H1 (cell line): ENCODE measurements at regions not wholly inside any gene's neighbourhood (a gene's known extent, or its start where the extent isn't known, plus 50 kb on each side); places are given as distances from the start of the nearest gene placed in this dataset.

Source experiments
- CTCF ChIA-PET: fragments of 300-600 bp; sonication (Branson Sonifier 250); formaldehyde crosslinking; loops from one replicate; lab custom pipeline; 2021; ENCODE audit not compliant: partially characterized antibody; lab: Charles Lee
- POLR2A ChIA-PET: fragments of 300-600 bp; sonication (Branson Sonifier 250); formaldehyde crosslinking; loops from one replicate; lab custom pipeline; 2021; ENCODE audit warnings: inconsistent platforms; ENCODE audit not compliant: partially characterized antibody; lab: Charles Lee
- DNase-seq, 2 experiments: peaks; one replicate each; pipeline versions ENCODE4 v3.0.0 to v3.0.0-alpha.2; 2010 to 2022; ENCODE audit warnings: low spot score in 2 of 2, low read depth in 1 of 2, mixed read lengths in 1 of 2
- FAIRE-seq: peaks from 2 replicates; lab custom pipeline; 2011; peaks lifted over from hg19 to GRCh38; lab: Jason Lieb, UNC
- H2AFZ ChIP-seq: 2 replicates; pipeline ENCODE4 v1.8.1; 2012; ENCODE audit warnings: low read length, inconsistent platforms
- H2AK5ac ChIP-seq: 2 replicates; pipeline ENCODE4 v1.6.1; 2013; ENCODE audit warnings: low read depth, low read length
- H2BK120ac ChIP-seq: replicated peaks from 2 replicates; pipeline ENCODE3; 2013; ENCODE audit warnings: low read depth, low read length, inconsistent platforms
- H2BK12ac ChIP-seq: 2 replicates; pipeline ENCODE4 v1.6.1; 2013; ENCODE audit warnings: low read depth, low read length
- H2BK15ac ChIP-seq: 2 replicates; pipeline ENCODE4 v1.6.1; 2013; ENCODE audit warnings: low read length
- H2BK20ac ChIP-seq: 2 replicates; pipeline ENCODE4 v1.6.1; 2013; ENCODE audit warnings: low read length
- H2BK5ac ChIP-seq: 2 replicates; pipeline ENCODE4 v1.6.1; 2013; ENCODE audit warnings: low read depth, low read length
- H3K14ac ChIP-seq: 2 replicates; pipeline ENCODE4 v1.6.1; 2013; ENCODE audit warnings: inconsistent platforms; ENCODE audit not compliant: insufficient read length
- H3K18ac ChIP-seq: 2 replicates; pipeline ENCODE4 v1.6.1; 2013; ENCODE audit warnings: low read length; ENCODE audit errors: extremely low read depth
- H3K23ac ChIP-seq: 2 replicates; pipeline ENCODE4 v1.6.1; 2013; ENCODE audit warnings: inconsistent platforms; ENCODE audit not compliant: insufficient read length
- H3K23me2 ChIP-seq: 2 replicates; pipeline ENCODE4 v1.6.1; 2013; ENCODE audit warnings: low read depth, low read length
- H3K27ac ChIP-seq: 2 replicates; pipeline ENCODE4 v1.6.1; 2011; ENCODE audit warnings: low read depth, low read length, inconsistent platforms
- H3K27me3 ChIP-seq, 4 experiments: replicated peaks in 1 of 4; 1 replicate in 1 of 4; 2 replicates in 3 of 4; pipeline versions ENCODE4 v1.6.1 to v1.8.1; 2011 to 2013; ENCODE audit warnings: low read length in 3 of 4, mild to moderate bottlenecking in 3 of 4, inconsistent platforms in 2 of 4, mixed read lengths in 2 of 4, moderate library complexity in 1 of 4; ENCODE audit not compliant: control insufficient read depth in 3 of 4, insufficient read depth in 3 of 4; ENCODE audit errors: extremely low read depth in 1 of 4
- H3K36me3 ChIP-seq, 4 experiments: 2 replicates each; pipeline versions ENCODE4 v1.6.1 to v1.8.1; 2011 to 2013; ENCODE audit warnings: mild to moderate bottlenecking in 4 of 4, low read length in 3 of 4, moderate library complexity in 2 of 4, control low read depth in 1 of 4, inconsistent platforms in 1 of 4; ENCODE audit not compliant: insufficient read depth in 4 of 4, control insufficient read depth in 2 of 4
- H3K4ac ChIP-seq: replicated peaks from 2 replicates; pipeline ENCODE3; 2013; ENCODE audit warnings: low read length, low read depth, mixed read lengths, inconsistent platforms; ENCODE audit not compliant: insufficient read length
- H3K4me1 ChIP-seq, 4 experiments: replicated peaks in 1 of 4; 1 replicate in 1 of 4; 2 replicates in 3 of 4; pipeline versions ENCODE4 v1.6.1 to v1.8.1; 2011 to 2013; ENCODE audit warnings: low read length in 3 of 4, inconsistent platforms in 2 of 4, mixed read lengths in 1 of 4; ENCODE audit not compliant: insufficient read depth in 4 of 4, control insufficient read depth in 3 of 4
- H3K4me2 ChIP-seq, 2 experiments: 2 replicates each; pipeline versions ENCODE4 v1.6.1 to v1.8.1; 2011 to 2013; ENCODE audit warnings: low read depth in 2 of 2, low read length in 2 of 2, control low read depth in 1 of 2, inconsistent platforms in 1 of 2, mild to moderate bottlenecking in 1 of 2; ENCODE audit not compliant: insufficient read depth in 1 of 2
- H3K4me3 ChIP-seq, 4 experiments: fragments of 200-600, 300-600 bp in 1 of 4; sonication (generic), shearing (Covaris generic), sonication (Bioruptor Twin) in 1 of 4; 2 replicates each; pipeline versions ENCODE4 v1.5.1 to v1.8.1; 2011 to 2016; ENCODE audit warnings: low read length in 4 of 4, low read depth in 3 of 4, control low read depth in 2 of 4, inconsistent platforms in 2 of 4, mild to moderate bottlenecking in 2 of 4, mixed read lengths in 1 of 4, moderate library complexity in 1 of 4; ENCODE audit not compliant: insufficient read depth in 2 of 4; ENCODE audit errors: extremely low read depth in 1 of 4
- H3K56ac ChIP-seq: replicated peaks from 2 replicates; pipeline ENCODE3; 2013; ENCODE audit warnings: low read depth, mild to moderate bottlenecking, mixed read lengths, low read length, inconsistent platforms; ENCODE audit not compliant: insufficient read length
- H3K79me1 ChIP-seq: 2 replicates; pipeline ENCODE4 v1.6.1; 2013; ENCODE audit warnings: low read depth, low read length, control low read depth
- H3K79me2 ChIP-seq, 2 experiments: 2 replicates each; pipeline versions ENCODE4 v1.6.1 to v1.8.1; 2012 to 2013; ENCODE audit warnings: low read length in 2 of 2, mild to moderate bottlenecking in 2 of 2, inconsistent platforms in 1 of 2; ENCODE audit not compliant: insufficient read depth in 2 of 2, control insufficient read depth in 1 of 2
- H3K9ac ChIP-seq, 4 experiments: replicated peaks in 1 of 4; 1 replicate in 1 of 4; 2 replicates in 3 of 4; pipeline versions ENCODE4 v1.6.1 to v1.8.1; 2011 to 2013; ENCODE audit warnings: low read depth in 3 of 4, low read length in 3 of 4, control low read depth in 2 of 4, mild to moderate bottlenecking in 2 of 4, moderate library complexity in 2 of 4, inconsistent platforms in 1 of 4; ENCODE audit errors: extremely low read depth in 1 of 4
- H3K9me3 ChIP-seq, 2 experiments: 2 replicates each; pipeline versions ENCODE4 v1.6.1 to v1.8.1; 2012 to 2013; ENCODE audit warnings: mild to moderate bottlenecking in 2 of 2, moderate library complexity in 2 of 2, control low read depth in 1 of 2, inconsistent platforms in 1 of 2, low read depth in 1 of 2, low read length in 1 of 2, mixed read lengths in 1 of 2; ENCODE audit not compliant: insufficient read depth in 2 of 2
- H4K20me1 ChIP-seq, 2 experiments: replicated peaks in 1 of 2; 2 replicates each; pipeline versions ENCODE3 to v1.8.1; 2011 to 2013; ENCODE audit warnings: inconsistent platforms in 2 of 2, low read length in 2 of 2, mild to moderate bottlenecking in 1 of 2; ENCODE audit not compliant: insufficient read depth in 2 of 2, control insufficient read depth in 1 of 2
- H4K5ac ChIP-seq: 2 replicates; pipeline ENCODE4 v1.6.1; 2013; ENCODE audit warnings: low read length, low read depth, mixed read lengths, inconsistent platforms; ENCODE audit not compliant: insufficient read length
- H4K8ac ChIP-seq: 2 replicates; pipeline ENCODE4 v1.8.0; 2013; ENCODE audit warnings: mild to moderate bottlenecking, moderate library complexity, low read length, inconsistent platforms; ENCODE audit not compliant: insufficient read depth; ENCODE audit errors: extremely low read depth
- H4K91ac ChIP-seq: replicated peaks from 2 replicates; pipeline ENCODE3; 2013; ENCODE audit warnings: low read length, mixed read lengths, inconsistent platforms; ENCODE audit not compliant: insufficient read length
- CREB1 ChIP-seq: IDR thresholded peaks from 2 replicates; pipeline ENCODE4 v1.6.1; 2012; ENCODE audit warnings: inconsistent platforms
- SIX5 ChIP-seq: IDR thresholded peaks from 2 replicates; pipeline ENCODE4 v1.6.1; 2011; ENCODE audit warnings: mild to moderate bottlenecking, low read depth, low read length
- TCF12 ChIP-seq: IDR thresholded peaks from 2 replicates; pipeline ENCODE4 v1.6.1; 2011; ENCODE audit warnings: low read depth, mild to moderate bottlenecking, low read length
- WGBS, 2 experiments: shearing (Covaris generic) in 1 of 2; methylation state at CpG; one replicate each; pipeline versions ENCODE4 v1.1.6 to v1.1.7; 2013 to 2015; ENCODE audit warnings: low lambda C conversion rate in 2 of 2, mixed read lengths in 2 of 2, inconsistent platforms in 1 of 2, low coverage in 1 of 2, missing lambda C conversion rate in 1 of 2; ENCODE audit not compliant: insufficient replicate concordance in 2 of 2, insufficient coverage in 1 of 2, insufficient read length in 1 of 2; ENCODE audit errors: extremely low coverage in 1 of 2, missing lambda C conversion rate in 1 of 2; 5-methylcytosine and 5-hydroxymethylcytosine counted together

- Histone ChIP-seq H2AFZ (no peak overlapping the region), H3K9me3 (peaks cover 0 to 1% of the 10 kb centered on the region in 2 experiments; a peak in 1 of 4 replicates), H4K91ac (no peak overlapping the region), H4K20me1 (no peaks in the 10 kb centered on the region), H3K18ac (no peak overlapping the region), H3K27ac (no peak overlapping the region), H2BK12ac (no peak overlapping the region), H3K9ac (no peak overlapping the region), H3K79me2 (no peaks in the 10 kb centered on the region), H3K4me2 (no peak overlapping the region), H3K23me2 (no peaks in the 10 kb centered on the region), H2BK5ac (no peak overlapping the region), H4K5ac (no peak overlapping the region), H2BK15ac (no peak overlapping the region), H2AK5ac (no peak overlapping the region), H3K27me3 (no peaks in the 10 kb centered on the region), H3K56ac (no peak overlapping the region), H3K4ac (no peak overlapping the region), H4K8ac (no peak overlapping the region), H3K4me1 (peaks cover 0 to 10% (median 3%) of the 10 kb centered on the region in 4 experiments; a peak in 3 of 7 replicates), H3K36me3 (peaks cover 0 to 5% (median 0%) of the 10 kb centered on the region in 4 experiments; a peak in 1 of 8 replicates), H3K14ac (no peak overlapping the region), H3K4me3 (no peak overlapping the region), H3K79me1 (no peaks in the 10 kb centered on the region), H3K23ac (no peak overlapping the region), H2BK20ac (no peak overlapping the region), H2BK120ac (no peak overlapping the region)
- TF ChIP-seq CREB1: no peak
- TF ChIP-seq TCF12: no peak
- TF ChIP-seq SIX5: no peak
- no peak for FAIRE-seq
- ChIA-PET CTCF (interaction anchor here (0.8 to 2.8 kb wide), 4 partner anchors 10 to 124 kb away, joined by 3 to 20 read pairs (median 3); no protein-coding TSS in a partner anchor), POLR2A (no interaction called here)
- DNase-seq: no peak
- WGBS, 2 experiments: 94% methylated on average over 2 of the region's 2 CpGs; no CpG with 5 or more reads in 1 of the 2 experiments
Measured at GRCh38 chr6:141988327-141988726, 144.4 kb upstream of the GJE1 start.
